GM18861 (cell line): ENCODE measurements at regions not wholly inside any gene's neighbourhood (a gene's known extent, or its start where the extent isn't known, plus 50 kb on each side); places are given as distances from the start of the nearest gene placed in this dataset.

Experiments
- ATAC-seq: cut with Tn5 transposase; IDR thresholded peaks from one replicate; pipeline ENCODE4 v1.9.1; 2021; ENCODE audit not compliant: unreplicated experiment

DNA sequence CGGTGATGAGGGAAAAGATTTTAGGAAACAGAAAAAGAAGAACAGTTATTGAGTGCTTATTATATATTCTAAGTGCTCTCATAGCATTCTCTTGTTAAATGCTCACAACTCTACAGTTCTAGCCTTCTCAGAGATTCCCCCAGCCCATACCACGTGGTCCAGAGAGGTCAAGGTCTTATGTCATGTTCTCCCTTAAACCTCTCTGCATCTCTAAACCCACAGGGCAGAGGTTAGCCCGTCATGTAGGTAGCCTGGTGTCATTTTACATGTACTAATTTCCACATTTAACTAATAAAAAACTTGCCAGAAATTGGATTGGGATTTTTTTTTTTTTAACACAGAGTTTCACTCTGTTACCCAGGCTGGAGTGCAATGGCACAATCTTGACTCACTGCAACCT lies 178.0 kb downstream of the CEMIP2 start:
- no peak for ATAC-seq

DNA sequence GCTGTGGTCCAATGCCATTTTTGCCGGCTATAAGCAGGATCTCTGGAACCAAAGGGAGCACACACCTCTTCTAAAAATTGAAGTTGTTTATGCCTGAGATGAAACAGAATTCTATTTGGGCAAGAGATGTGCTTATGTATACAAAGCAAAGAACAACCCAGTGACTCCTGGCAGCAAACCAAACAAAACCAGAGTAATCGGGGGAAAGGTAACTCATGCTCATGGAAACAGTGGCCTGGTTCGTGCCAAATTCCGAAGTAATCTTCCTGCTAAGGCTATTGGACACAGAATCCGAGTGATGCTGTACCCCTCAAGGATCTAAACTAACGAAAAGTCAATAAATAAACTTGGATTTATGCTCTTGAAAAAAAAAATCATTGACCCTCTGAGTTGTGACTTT lies 178.7 kb downstream of the CEMIP2 start:
- ATAC-seq = no peak

DNA sequence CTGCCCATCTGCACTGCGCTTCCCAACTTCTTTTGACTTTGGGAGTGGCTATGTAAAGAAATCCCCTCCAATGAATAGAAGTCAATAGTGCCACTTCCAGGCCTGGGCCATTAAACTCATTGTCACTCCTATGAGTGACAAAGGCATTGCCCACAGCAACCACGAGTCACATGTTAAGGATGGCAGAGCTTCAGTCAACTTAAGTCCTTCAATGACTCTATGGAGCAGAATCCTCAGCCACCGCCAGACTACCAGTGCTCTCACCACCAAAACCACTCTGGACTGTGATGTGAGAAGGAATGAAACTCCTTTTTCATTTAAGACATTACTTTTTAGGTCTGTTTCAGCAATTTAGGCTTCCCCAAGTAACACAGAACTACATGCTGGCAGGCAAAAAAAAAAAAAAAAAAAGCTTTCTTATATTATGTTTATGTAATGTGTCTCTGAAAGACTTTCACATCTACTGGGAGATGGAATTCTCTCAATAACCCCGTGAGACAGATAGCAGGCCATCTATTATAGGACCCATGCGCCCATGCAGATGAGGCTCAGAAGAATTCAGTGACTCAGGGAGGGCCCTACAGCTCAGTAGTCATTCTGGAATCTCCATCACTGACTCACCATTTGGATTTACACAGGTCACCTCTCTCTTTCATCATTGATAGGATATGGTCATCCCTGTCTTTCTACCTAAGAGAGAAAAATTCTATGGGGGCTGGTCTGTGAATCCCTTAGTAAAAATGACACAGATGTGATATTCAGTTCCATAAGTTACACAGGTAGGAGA lies 180.5 kb downstream of the CEMIP2 start:
- no peak for ATAC-seq

DNA sequence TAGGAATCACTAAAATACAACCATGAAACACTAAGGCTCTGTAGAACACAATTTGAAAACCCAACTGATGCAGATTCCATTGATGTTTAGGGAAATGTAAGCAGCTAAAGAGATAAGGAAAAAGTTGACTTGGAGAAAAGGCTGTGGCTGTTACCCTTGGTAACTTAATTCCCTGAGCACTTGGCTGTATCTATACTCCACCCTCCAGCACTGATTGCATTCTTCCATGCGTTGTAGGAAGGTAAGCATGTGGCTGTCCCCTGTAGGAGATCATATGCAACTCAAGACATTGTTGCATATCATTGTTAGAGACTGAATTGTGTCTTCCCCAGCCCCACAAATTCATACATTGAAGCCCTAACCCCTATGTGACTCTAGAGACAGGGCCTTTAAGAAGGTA lies 184.5 kb downstream of the CEMIP2 start:
- ATAC-seq = no peak

DNA sequence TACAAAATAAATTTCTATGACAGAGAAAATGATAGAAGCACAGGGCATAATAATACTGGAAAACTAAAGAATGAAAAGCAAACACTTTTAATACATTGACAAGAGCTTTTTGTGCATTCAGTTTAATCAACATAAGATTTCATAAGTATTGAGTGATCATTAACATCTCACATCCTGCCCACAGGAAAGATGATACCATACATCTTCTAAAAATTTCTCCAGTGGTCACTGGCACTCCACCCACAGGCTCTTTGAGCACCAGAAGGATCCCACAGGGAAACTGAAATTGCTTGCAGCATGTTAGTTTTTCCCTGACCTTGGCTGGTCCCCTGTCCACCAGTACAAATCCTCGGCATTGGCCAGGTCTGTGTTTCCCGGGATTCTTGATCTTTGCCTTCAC lies 186.0 kb downstream of the CEMIP2 start:
- no peak for ATAC-seq

DNA sequence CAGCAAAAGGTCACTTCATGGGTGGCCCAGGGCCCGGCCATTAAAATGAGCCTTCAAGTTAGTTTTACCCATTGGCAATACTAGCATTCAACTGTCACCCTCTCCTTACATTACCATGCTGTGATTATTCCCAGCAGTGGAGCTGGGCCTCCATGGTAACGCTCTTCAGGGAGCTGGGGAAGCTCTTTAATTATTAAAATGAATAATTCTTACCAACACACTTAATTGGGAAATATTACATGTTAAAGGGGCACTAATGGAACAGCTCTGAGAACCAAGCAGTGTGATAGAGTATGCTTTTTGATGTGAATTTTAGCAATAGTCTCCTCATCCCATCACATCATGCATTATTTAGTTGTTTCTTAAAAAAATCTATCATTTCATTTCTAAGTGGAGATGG lies 187.2 kb downstream of the CEMIP2 start:
- no peak for ATAC-seq

DNA sequence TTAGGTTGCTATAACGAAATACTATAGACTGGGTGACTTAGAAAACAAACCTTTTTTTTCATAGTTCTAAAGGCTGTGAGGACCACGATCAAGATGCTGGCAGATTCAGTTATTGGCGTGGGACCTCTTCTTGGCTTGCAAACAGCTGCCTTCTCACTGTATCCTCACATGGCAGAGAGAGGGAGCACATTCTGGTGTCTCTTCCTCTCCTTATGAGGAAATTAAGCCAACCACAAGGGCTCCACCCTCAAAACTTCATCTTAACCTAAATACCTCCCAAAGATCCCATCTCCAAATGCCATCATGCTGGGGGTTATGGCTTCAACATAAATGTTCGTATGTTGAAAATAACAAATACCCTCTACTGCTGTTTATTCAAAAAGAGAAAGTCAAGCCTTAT lies 197.1 kb downstream of the CEMIP2 start:
- ATAC-seq = no peak

DNA sequence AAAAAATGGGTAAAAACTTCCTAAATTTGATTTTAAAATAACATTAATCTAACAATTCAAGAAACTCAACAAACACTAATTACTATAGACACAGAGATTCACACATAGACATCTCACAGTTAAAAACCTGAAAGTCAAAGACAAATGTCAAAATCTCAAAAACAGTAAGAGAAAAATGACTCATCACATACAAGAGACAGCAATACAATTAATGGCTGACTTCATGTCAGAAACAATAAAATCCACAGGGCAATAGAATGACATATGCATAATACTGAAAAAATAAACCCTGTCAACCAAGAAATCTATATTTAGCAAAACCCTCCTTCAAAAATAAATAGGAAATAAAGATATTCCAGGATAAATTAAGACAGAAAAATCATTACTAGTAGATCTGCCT lies 200.4 kb downstream of the CEMIP2 start:
- ATAC-seq = no peak

DNA sequence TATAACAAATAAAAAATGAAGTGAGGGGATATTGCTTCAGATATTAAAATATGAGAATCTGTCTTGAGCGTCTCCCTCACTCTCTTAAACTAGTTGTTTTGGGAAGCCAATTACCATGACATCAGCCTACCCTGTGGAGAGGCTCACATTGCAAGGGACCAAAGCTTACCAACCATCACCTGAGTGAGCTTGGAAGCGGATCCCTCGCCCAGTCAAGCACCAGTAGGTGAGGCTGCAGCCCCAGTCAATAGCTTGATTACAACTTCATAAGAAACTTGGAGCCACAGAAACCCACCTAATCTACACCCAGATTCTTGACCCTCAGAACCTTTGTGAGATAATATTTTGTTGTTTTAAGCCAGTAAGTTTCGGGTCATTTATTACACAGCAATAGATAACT lies 206.2 kb downstream of the CEMIP2 start:
- ATAC-seq = no peak

DNA sequence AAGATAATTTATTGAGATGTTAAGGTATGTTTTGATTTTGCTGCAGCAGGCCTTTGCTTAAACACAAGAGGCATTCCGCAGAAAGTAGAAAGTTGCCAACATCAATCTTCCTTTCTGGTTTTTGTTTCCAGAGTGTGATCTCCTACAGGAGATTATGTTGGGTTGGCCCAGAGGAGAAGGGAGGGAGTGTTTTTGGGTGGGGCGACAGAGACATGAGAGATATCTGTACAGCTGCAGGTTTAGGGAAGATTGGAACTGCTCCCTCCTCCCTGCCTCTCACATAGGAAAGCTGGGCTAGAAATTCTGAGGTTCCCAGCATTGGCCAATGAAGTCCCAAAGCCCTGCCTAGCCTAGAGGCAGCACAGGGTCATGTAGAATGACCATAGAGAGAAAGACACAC lies 211.0 kb downstream of the CEMIP2 start:
- ATAC-seq = no peak

DNA sequence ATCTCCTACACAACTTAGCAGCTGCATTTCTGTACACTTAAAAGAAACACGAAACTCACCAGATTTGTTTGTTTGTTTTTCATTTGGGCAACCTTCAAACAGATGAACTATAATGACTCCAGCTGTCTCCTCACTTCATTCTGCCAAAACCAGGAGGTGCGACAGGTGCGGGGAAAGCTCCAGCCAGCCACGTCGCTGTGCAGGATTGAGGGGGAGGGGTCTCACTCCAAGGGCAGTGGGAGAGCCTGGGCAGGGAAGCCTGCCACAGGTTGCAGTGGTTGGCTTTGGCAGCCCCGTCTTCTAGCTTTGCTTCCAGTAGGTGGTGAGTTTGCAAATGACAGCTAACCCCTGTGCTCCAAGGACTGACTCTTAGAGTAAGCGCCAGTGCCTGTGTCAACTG lies 215.8 kb downstream of the CEMIP2 start:
- ATAC-seq = no peak

DNA sequence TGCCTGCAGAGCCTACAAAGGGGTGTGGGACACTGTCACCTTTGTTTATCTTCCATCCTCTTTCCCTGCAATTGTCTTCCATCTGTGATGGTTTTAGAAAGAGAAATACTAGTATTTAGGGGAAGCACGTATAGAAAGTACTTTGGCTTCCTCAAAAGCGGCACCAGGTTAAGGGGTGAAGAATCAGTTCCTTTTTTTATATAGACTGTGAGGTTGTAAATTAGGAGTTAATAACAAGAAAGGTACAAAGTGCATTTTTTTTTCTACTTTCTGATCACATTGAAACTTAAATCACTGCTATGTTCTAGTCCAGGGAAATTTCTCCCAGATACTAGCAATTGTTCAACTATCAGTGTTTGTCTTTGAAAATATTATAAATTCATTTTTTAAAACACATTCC lies 219.3 kb downstream of the CEMIP2 start:
- ATAC-seq = peak; percentile 97

DNA sequence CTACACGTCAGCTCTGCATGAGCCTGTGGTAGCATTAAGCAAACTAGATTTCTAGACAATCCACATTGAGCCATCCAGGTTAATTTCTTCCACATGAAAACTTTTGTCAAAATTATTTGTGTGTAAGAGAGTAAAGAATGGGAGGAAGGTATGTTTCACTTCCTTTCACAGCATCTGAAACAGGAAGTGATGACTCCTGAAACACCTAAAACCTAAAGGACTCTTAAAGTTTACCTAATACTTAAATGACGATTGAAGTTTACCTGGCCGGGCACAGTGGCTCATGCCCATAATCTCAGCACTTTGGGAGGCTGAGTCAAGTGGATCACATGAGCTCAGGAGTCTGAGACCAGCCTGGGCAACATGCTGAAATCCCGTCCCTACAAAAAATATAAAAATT lies 223.8 kb downstream of the CEMIP2 start:
- ATAC-seq = no peak

DNA sequence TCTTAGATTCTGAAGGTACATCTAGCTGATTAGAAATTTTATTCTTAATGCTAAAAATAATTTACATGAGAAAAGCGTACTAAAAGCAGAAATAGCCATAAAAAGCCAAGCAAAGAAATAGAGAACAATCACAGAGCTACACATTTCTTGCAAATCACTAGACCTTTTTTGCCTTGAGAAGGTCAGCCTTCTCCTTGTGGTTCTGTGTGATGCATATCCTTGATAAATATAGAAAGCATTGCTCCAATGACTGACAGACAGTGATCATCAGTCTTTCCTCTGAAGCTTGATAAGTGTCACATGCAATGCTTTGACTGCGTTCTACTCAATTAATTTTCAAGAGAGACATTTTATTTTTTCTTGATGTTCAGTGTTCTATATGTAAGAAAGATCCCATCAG lies 226.9 kb downstream of the CEMIP2 start:
- no peak for ATAC-seq

DNA sequence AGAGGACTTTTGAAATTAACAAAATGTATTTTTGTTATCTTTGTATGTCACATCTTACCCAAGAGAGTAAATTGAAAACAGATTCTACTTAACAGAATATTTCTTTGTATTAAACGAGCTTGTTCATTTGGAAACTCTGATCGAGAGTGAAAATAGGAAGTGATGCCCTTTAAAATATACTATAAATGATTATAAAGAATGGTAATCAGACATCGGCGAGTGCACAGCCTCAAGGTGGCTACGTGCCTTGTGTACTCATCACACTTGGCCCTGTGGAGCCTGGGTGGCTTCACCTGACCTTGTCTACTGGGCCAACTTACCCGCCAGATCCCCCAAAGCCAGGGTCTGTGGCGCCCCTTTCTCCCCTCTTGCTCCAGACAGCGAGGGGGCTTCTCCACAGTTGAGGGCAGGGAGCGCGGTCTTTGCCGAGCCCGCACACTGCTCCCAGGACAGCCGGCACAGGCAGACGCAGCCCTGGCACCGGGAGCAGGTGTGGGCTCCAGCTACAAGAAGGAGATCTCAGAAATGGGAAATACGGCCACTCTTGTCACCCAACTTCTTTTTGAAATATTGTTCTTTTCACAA lies 243.2 kb downstream of the CEMIP2 start:
- peak; percentile 74 for ATAC-seq

DNA sequence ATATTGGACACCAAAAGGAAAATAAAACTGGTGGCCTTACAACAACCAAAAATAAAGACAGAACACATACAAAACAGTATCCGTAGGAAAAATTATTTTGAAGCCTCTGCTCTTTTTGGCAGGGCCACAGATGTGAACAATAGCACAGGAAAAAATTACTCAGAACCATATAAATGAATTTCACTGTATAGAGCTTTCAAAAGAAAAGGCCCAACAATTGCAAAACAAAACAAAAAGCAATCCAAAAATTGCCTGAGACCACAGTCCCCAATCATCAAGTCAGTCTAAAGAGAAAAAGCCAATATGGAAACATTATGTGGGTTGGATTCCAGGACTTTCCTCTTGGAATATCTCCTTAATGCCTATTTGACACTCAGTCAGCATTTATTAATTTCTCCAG lies 243.8 kb downstream of the CEMIP2 start:
- ATAC-seq = no peak

DNA sequence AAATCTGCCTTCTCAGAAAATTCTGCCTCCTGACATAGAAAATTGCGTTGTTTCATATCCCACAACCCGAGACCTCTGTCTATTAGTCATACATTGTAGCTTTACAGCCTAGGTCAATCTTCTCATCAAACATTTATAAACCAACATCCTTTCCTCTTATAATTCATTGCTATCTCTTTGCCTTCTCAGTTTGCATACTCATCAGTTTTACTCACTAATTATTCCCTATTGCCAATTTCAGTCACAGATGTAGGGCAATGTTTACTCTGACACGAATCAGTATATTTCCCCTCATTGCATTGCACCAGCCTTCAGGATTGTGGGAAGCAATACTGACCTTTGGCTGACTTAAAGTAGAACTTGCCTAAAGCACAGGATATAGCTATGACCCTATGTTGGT lies 247.2 kb downstream of the CEMIP2 start:
- ATAC-seq = no peak

DNA sequence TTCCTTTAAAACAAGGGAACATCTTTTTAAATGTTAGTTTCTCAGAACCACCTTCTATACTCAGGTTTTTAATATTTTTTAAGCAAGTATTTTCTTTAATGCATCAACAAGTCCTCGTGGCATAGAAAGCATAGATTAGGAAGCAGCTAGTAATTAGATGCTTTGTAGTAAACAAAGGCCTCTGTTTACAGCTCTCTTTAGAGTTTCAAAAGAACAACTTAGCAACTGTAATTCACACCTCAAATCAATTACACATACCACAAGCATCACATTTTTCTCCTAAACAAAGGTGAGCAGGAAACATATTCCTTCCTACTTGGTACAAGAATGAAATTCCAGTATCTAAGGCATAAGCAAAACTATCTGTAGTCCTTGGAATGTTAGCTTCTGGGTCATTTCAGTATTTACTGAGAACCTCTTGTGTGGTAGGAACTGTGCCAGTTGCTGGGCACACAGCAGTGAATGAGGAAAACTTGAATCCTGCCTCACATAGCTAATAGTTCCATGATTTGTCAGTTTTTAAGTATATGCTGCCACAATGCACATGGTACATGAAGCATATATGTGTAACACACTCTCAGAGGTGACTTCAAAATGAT lies 249.1 kb downstream of the CEMIP2 start:
- ATAC-seq = no peak

DNA sequence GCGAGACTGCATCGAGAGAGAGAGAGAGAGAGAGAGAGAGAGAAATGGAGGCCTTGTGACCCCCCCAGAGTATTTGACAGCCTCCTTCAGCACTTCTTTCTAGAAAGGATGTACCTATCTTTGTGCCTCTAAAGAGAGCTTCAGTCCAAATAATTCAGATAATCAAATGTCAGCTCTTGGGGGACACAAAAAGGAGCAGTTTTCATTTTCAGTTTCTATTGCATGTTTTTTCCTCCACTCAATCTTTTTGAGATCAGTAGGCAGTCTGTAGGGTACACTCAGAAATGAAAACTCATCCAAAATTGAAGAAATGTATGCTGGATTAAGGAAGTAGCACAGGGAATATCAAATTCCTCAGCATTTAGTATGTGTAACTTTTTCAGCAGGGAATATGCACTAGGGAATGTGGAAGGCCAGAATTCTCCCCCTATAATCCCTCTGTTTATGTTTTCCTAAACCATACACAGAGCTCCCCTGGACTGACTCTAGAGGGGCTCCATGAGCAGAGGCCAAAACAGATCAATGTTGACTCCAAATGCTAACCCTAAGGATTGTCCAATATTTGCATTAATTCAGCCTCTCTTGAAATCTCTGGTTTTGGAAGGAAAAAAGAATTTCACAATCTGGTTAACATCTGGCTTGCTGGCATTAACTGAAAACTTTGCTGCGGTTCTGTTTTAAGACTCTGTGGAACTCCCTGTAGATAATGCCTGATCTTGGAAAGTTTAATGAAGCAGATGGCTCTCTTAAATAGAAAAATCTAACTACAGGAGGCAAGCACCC lies 250.1 kb downstream of the CEMIP2 start:
- no peak for ATAC-seq

DNA sequence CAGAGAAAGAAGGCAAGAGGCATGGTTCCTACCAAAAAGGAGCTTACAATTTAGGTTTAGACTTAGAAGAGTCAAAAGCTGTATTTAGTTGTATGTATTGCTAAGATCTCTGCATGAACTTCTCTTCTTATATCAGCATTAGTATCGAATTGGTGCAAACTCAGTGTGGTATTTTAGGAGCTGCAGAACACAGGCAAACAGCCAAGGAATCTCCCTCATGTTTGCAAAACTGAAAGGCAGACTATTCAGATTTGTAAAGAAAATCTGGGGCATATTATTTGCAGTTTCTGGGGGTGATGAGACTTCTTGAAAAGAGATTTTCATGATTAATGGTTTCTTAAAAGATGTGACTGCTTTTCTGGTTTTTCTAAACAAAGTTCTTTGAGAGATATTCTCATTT lies 252.7 kb downstream of the CEMIP2 start:
- no peak for ATAC-seq

DNA sequence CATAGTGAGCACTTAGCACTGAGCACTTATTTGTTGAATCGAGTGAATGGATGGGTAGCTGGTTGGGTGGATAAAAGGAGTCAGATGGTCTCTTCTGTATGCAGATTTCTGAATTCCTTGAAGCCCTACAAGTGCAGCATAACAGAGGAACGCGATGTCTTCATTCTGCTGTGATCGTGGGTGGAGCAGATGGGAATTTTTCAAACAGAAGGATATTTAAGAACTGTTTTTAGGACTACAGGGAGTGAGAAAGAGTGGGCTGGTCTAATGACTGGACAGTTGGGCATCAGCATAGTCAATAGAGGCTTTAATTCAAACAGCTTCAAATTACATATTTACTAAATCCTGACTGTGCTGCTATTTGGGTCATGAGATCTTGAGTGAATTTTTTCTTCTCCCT lies 253.2 kb downstream of the CEMIP2 start:
- ATAC-seq = no peak
